ENCODE measurements at regions not wholly inside any gene's neighbourhood (a gene's known extent, or its start where the extent isn't known, plus 50 kb on each side); places are given as distances from the start of the nearest gene placed in this dataset.

GRCh38 chr16:5790512-5790911 is 692.9 kb upstream of the EEF2KMT start:
- TF ChIP-seq SUZ12 (IDR thresholded peaks at IDR 0.05; ENCODE audit: extremely low read depth, insufficient read depth, insufficient read length) (no peak), ZNF274 (IDR thresholded peaks at IDR 0.05; ENCODE audit: low read depth, low read length) (no peak)
